Posterior vena cava (tissue), 2 donors: ENCODE measurements at regions not wholly inside any gene's neighbourhood (a gene's known extent, or its start where the extent isn't known, plus 50 kb on each side); places are given as distances from the start of the nearest gene placed in this dataset.
"Not testable (repeated sequence)": the region's sequence is repeated elsewhere in the genome, so short reads cannot be mapped to it uniquely, and the experiment has no call there.

Source experiments
- DNase-seq: peaks from one replicate; pipeline ENCODE4 v3.0.0-alpha.2; 2020; ENCODE audit warnings: low spot score
- intact Hi-C, 2 donors: fragments of 100-400 bp; cut with DNase I; formaldehyde crosslinking; loops; one replicate each; pipeline versions ENCODE4 v1.14.1 to v1.14.2; 2022 to 2023
- donor health status: DM: yes; HTN: yes; CAD: no.
- donor health status: DM: yes; HTN: yes; CAD: no.

GRCh38 chr4:8726344-8726851 lies 133.8 kb downstream of the CPZ start:
- peak; percentile 62 for DNase-seq
- intact Hi-C loops, result no loop called here

GRCh38 chr4:8725845-8726244 lies 133.3 kb downstream of the CPZ start:
- intact Hi-C loops, result no loop called here
- DNase-seq, result peak; percentile 59

- intact Hi-C loops, result no loop called here
- DNase-seq, result peak; percentile 78
Measured at GRCh38 chr4:8725071-8725841, 132.7 kb downstream of the CPZ start.

- peak; percentile 66 for DNase-seq
Measured at GRCh38 chr4:8724436-8725070, 132.0 kb downstream of the CPZ start.

GRCh38 chr4:8723222-8723980 lies 130.8 kb downstream of the CPZ start:
- intact Hi-C loops, result no loop called here
- peak; percentile 67 for DNase-seq

More at GRCh38 chr4:8724436-8725070, 132.0 kb downstream of the CPZ start:
- intact Hi-C loops, result no loop called here

- DNase-seq, result no peak
- intact Hi-C loops, result no loop called here
Measured at GRCh38 chr4:8722556-8722955, 130.0 kb downstream of the CPZ start.

GRCh38 chr4:8721621-8722020 lies 129.1 kb downstream of the CPZ start:
- DNase-seq, result peak; percentile 19
- intact Hi-C loops, result no loop called here

GRCh38 chr4:8719421-8719820 lies 126.9 kb downstream of the CPZ start:
- intact Hi-C loops, result no loop called here
- DNase-seq, result no peak

- DNase-seq, intact Hi-C loops: not testable (repeated sequence)
Measured at GRCh38 chr4:8717470-8717869, 124.9 kb downstream of the CPZ start.

- DNase-seq, result peak; percentile 38
- intact Hi-C loops, result no loop called here
Measured at GRCh38 chr4:8710946-8711345, 118.4 kb downstream of the CPZ start.

- intact Hi-C loops, result no loop called here
- peak; percentile 77 for DNase-seq
Measured at GRCh38 chr4:8710416-8710815, 117.9 kb downstream of the CPZ start.

GRCh38 chr4:8709729-8710360 lies 117.3 kb downstream of the CPZ start:
- DNase-seq, result peak; percentile 65

GRCh38 chr4:8709050-8709728 lies 116.6 kb downstream of the CPZ start:
- DNase-seq, result no peak
- intact Hi-C loops, result no loop called here

More at GRCh38 chr4:8709729-8710360, 117.3 kb downstream of the CPZ start:
- intact Hi-C loops, result no loop called here

GRCh38 chr4:8708401-8709021 lies 115.9 kb downstream of the CPZ start:
- DNase-seq, result peak; percentile 69
- intact Hi-C loops, result no loop called here

- intact Hi-C loops, result no loop called here
- peak; percentile 63 for DNase-seq
Measured at GRCh38 chr4:8707045-8707781, 114.6 kb downstream of the CPZ start.

- DNase-seq, result peak; percentile 48
- intact Hi-C loops, result no loop called here
Measured at GRCh38 chr4:8706216-8707044, 113.9 kb downstream of the CPZ start.
